Mesothelial cell of epicardium (in vitro differentiated cells): ENCODE measurements at regions not wholly inside any gene's neighbourhood (a gene's known extent, or its start where the extent isn't known, plus 50 kb on each side); places are given as distances from the start of the nearest gene placed in this dataset.

Experiments
- DNase-seq, 2 experiments: peaks; one replicate each; pipeline ENCODE4 v3.0.0; 2021; ENCODE audit warnings: low spot score in 2 of 2; ENCODE audit not compliant: unreplicated experiment in 2 of 2
- H3K27ac Mint-ChIP-seq: 2 replicates; pipeline ENCODE4 v1.8.0; 2021; ENCODE audit warnings: mixed read lengths
- H3K27me3 Mint-ChIP-seq: 2 replicates; pipeline ENCODE4 v1.8.0; 2021; ENCODE audit warnings: low read depth, mixed read lengths
- H3K36me3 Mint-ChIP-seq: 2 replicates; pipeline ENCODE4 v1.8.0; 2021; ENCODE audit warnings: mixed read lengths
- H3K4me1 Mint-ChIP-seq: 2 replicates; pipeline ENCODE4 v1.8.0; 2021; ENCODE audit warnings: mixed read lengths
- H3K4me3 Mint-ChIP-seq: 2 replicates; pipeline ENCODE4 v1.8.0; 2021; ENCODE audit warnings: mild to moderate bottlenecking, moderate library complexity, mixed read lengths
- H3K9me3 Mint-ChIP-seq: 2 replicates; pipeline ENCODE4 v1.8.0; 2021; ENCODE audit warnings: mixed read lengths
- CTCF ChIP-seq: fragments of 200-600 bp; sonication (generic); IDR thresholded peaks from one replicate; pipeline ENCODE4 v1.5.0; 2021; ENCODE audit warnings: antibody characterized with exemption; ENCODE audit not compliant: unreplicated experiment

GRCh38 chr18:76571689-76572088 lies 76.6 kb upstream of the ZNF516 start:
- no peak overlapping the region for H3K4me3 Mint-ChIP-seq
- peaks cover 2% of the 10 kb centered on the region for H3K4me1 Mint-ChIP-seq
- no peak for DNase-seq
- no peak for TF ChIP-seq CTCF
- no peaks in the 10 kb centered on the region for H3K27me3 Mint-ChIP-seq
- H3K36me3 Mint-ChIP-seq, result peaks cover 2% of the 10 kb centered on the region
- no peak overlapping the region for H3K27ac Mint-ChIP-seq
- H3K9me3 Mint-ChIP-seq, result peaks cover 16% of the 10 kb centered on the region

GRCh38 chr18:76570856-76571255 lies 75.8 kb upstream of the ZNF516 start:
- DNase-seq, result no peak
- H3K4me3 Mint-ChIP-seq, result no peak overlapping the region
- no peaks in the 10 kb centered on the region for H3K27me3 Mint-ChIP-seq
- H3K9me3 Mint-ChIP-seq, result peaks cover 11% of the 10 kb centered on the region
- peaks cover 2% of the 10 kb centered on the region for H3K4me1 Mint-ChIP-seq
- no peak overlapping the region for H3K27ac Mint-ChIP-seq
- peaks cover 2% of the 10 kb centered on the region for H3K36me3 Mint-ChIP-seq
- TF ChIP-seq CTCF, result no peak

GRCh38 chr18:76569644-76570419 lies 74.8 kb upstream of the ZNF516 start:
- peaks cover 2% of the 10 kb centered on the region for H3K36me3 Mint-ChIP-seq
- H3K4me3 Mint-ChIP-seq, result no peak overlapping the region
- H3K9me3 Mint-ChIP-seq, result peaks cover under 1% of the 10 kb centered on the region
- no peaks in the 10 kb centered on the region for H3K27me3 Mint-ChIP-seq
- DNase-seq, result no peak
- peaks cover 10% of the 10 kb centered on the region for H3K4me1 Mint-ChIP-seq
- no peak overlapping the region for H3K27ac Mint-ChIP-seq
- no peak for TF ChIP-seq CTCF

DNA sequence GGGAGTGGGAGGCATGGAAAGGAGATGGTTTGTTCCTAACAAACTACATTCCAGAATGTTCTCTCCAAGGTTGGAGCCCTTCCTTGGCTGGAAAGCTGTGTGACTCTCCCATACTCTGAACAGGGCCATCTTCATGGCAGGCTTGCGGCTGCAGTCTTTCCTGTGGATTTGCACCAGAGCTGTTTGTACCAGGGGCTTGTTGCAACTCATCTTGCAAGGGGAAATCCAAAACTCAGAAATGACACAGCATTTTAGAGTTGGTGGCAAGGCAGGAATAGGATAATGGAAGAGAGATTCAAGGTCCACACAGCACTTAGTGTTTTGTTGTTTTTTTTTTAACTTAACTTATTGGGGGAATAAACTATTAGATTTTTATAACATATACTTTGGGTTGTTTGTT lies 73.7 kb upstream of the ZNF516 start:
- H3K4me1 Mint-ChIP-seq, result peaks cover 14% of the 10 kb centered on the region
- no peaks in the 10 kb centered on the region for H3K9me3 Mint-ChIP-seq
- no peak overlapping the region for H3K4me3 Mint-ChIP-seq
- no peaks in the 10 kb centered on the region for H3K27me3 Mint-ChIP-seq
- DNase-seq, result no peak
- peaks cover 2% of the 10 kb centered on the region for H3K36me3 Mint-ChIP-seq
- no peak for TF ChIP-seq CTCF
- no peak overlapping the region for H3K27ac Mint-ChIP-seq

DNA sequence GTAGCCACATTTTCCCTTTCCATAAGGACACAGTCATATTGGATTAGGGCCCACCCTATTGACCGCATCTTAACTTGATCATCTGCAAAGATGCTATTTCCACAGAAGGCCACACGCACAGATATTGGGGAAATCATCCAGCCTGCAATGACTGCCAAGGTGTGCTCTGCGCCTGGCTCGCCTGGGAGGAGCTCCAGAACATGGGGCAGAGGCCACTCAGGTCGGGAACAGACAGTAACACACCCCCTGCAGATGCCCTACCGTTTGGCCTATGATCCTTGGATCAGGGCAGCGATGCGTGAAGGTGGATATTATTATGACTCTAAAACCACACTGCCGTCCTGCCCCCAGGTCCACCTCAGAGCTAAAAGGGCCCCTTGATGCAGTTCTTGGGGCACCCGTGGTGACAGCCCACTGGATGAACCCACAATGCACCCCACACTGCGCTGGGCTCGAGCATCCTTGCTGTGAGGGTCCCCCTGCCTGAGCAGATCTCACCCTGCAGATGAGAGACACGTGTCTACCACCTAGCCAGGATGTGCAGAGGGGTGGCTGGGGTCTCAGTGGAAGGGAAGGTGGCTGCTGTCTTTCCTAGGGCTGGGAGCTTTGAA lies 72.9 kb upstream of the ZNF516 start:
- Mint-ChIP-seq H3K27ac (no peak overlapping the region), H3K36me3 (peaks cover 2% of the 10 kb centered on the region), H3K27me3 (no peaks in the 10 kb centered on the region), H3K4me3 (no peak overlapping the region), H3K9me3 (no peaks in the 10 kb centered on the region), H3K4me1 (peaks cover 14% of the 10 kb centered on the region)
- no peak for DNase-seq
- no peak for TF ChIP-seq CTCF
